ENCODE measurements at regions not wholly inside any gene's neighbourhood (a gene's known extent, or its start where the extent isn't known, plus 50 kb on each side); places are given as distances from the start of the nearest gene placed in this dataset.
"Not testable (repeated sequence)": the region's sequence is repeated elsewhere in the genome, so short reads cannot be mapped to it uniquely, and the experiment has no call there.

GRCh38 chr1:8153961-8154360 is 127.9 kb upstream of the ERRFI1 start:
- no peaks in the 10 kb centered on the region for H3K9me3 ChIP-seq (ENCODE audit: control insufficient read depth in 4 of 4, insufficient read depth in 3 of 4, low read length in 3 of 4)
- no peak for ATAC-seq (ENCODE audit: insufficient read depth, low FRiP score)
- no peaks in the 10 kb centered on the region for H3K36me3 ChIP-seq (ENCODE audit: control insufficient read depth in 4 of 4, insufficient read depth in 4 of 4, low read length in 4 of 4)
- no peaks in the 10 kb centered on the region for H3K27me3 ChIP-seq (ENCODE audit: control insufficient read depth in 3 of 3, insufficient read depth in 3 of 3, low read length in 2 of 3)
- no peak for DNase-seq
- no peak overlapping the region for H3K27ac ChIP-seq (ENCODE audit: low read depth in 1 of 2, low read length in 1 of 2)
- 95 to 99% methylated on average over 7 of the region's 7 CpGs for WGBS, 2 donors
- H3K4me3 ChIP-seq: no peak overlapping the region
- peaks cover 0 to 15% (median 2%) of the 10 kb centered on the region in 5 donors for H3K4me1 ChIP-seq (ENCODE audit: control insufficient read depth in 5 of 5, insufficient read depth in 5 of 5, low read length in 5 of 5)
- no peak for TF ChIP-seq CTCF (IDR thresholded peaks at IDR 0.05; ENCODE audit: control extremely low read depth, extremely low read depth)
- H3K9ac ChIP-seq (ENCODE audit: insufficient read depth in 1 of 2, low read length in 2 of 2): no peak overlapping the region

- 85 to 93% methylated on average over 19 of the region's 19 CpGs for WGBS, 2 donors
- no peaks in the 10 kb centered on the region for H3K27me3 ChIP-seq (ENCODE audit: control insufficient read depth in 3 of 3, insufficient read depth in 3 of 3, low read length in 2 of 3)
- no peak for TF ChIP-seq CTCF (IDR thresholded peaks at IDR 0.05; ENCODE audit: control extremely low read depth, extremely low read depth)
- H3K9me3 ChIP-seq (ENCODE audit: control insufficient read depth in 4 of 4, insufficient read depth in 3 of 4, low read length in 3 of 4): no peaks in the 10 kb centered on the region
- H3K9ac ChIP-seq (ENCODE audit: insufficient read depth in 1 of 2, low read length in 2 of 2): no peak overlapping the region
- ATAC-seq (ENCODE audit: insufficient read depth, low FRiP score) (no peak), DNase-seq (no peak)
- H3K27ac ChIP-seq (ENCODE audit: low read depth in 1 of 2, low read length in 1 of 2): no peak overlapping the region
- H3K36me3 ChIP-seq (ENCODE audit: control insufficient read depth in 4 of 4, insufficient read depth in 4 of 4, low read length in 4 of 4): no peaks in the 10 kb centered on the region
- H3K4me3 ChIP-seq: no peak overlapping the region
- H3K4me1 ChIP-seq (ENCODE audit: control insufficient read depth in 5 of 5, insufficient read depth in 5 of 5, low read length in 5 of 5): peaks cover 0 to 15% (median 4%) of the 10 kb centered on the region in 5 donors
Observed at GRCh38 chr1:8152731-8153702, 126.9 kb upstream of the ERRFI1 start.

GRCh38 chr1:8151647-8152046 is 125.5 kb upstream of the ERRFI1 start:
- Histone ChIP-seq H3K4me3 (no peak overlapping the region), H3K9me3 (ENCODE audit: control insufficient read depth in 4 of 4, insufficient read depth in 3 of 4, low read length in 3 of 4) (no peaks in the 10 kb centered on the region), H3K9ac (ENCODE audit: insufficient read depth in 1 of 2, low read length in 2 of 2) (no peak overlapping the region), H3K27me3 (ENCODE audit: control insufficient read depth in 3 of 3, insufficient read depth in 3 of 3, low read length in 2 of 3) (no peaks in the 10 kb centered on the region), H3K36me3 (ENCODE audit: control insufficient read depth in 4 of 4, insufficient read depth in 4 of 4, low read length in 4 of 4) (no peaks in the 10 kb centered on the region), H3K27ac (ENCODE audit: low read depth in 1 of 2, low read length in 1 of 2) (no peak overlapping the region), H3K4me1 (ENCODE audit: control insufficient read depth in 5 of 5, insufficient read depth in 5 of 5, low read length in 5 of 5) (peaks cover 0 to 15% (median 5%) of the 10 kb centered on the region in 5 donors)
- no peak for TF ChIP-seq CTCF (IDR thresholded peaks at IDR 0.05; ENCODE audit: control extremely low read depth, extremely low read depth)
- WGBS, 2 donors: 91 to 92% methylated on average over 7 of the region's 7 CpGs
- no peak for ATAC-seq (ENCODE audit: insufficient read depth, low FRiP score)
- DNase-seq: no peak

GRCh38 chr1:8149756-8150155 is 123.6 kb upstream of the ERRFI1 start:
- WGBS, 2 donors: 80 to 82% methylated on average over 7 of the region's 7 CpGs
- not testable (repeated sequence) for H3K27me3 ChIP-seq (ENCODE audit: control insufficient read depth in 3 of 3, insufficient read depth in 3 of 3, low read length in 2 of 3); H3K4me1 ChIP-seq (ENCODE audit: control insufficient read depth in 5 of 5, insufficient read depth in 5 of 5, low read length in 5 of 5); H3K9me3 ChIP-seq (ENCODE audit: control insufficient read depth in 4 of 4, insufficient read depth in 3 of 4, low read length in 3 of 4); H3K9ac ChIP-seq (ENCODE audit: insufficient read depth in 1 of 2, low read length in 2 of 2); H3K4me3 ChIP-seq; DNase-seq; H3K36me3 ChIP-seq (ENCODE audit: control insufficient read depth in 4 of 4, insufficient read depth in 4 of 4, low read length in 4 of 4); H3K27ac ChIP-seq (ENCODE audit: low read depth in 1 of 2, low read length in 1 of 2); ATAC-seq (ENCODE audit: insufficient read depth, low FRiP score)
